Naive thymus-derived CD8-positive, alpha-beta T cell (primary cell): ENCODE measurements at regions not wholly inside any gene's neighbourhood (a gene's known extent, or its start where the extent isn't known, plus 50 kb on each side); places are given as distances from the start of the nearest gene placed in this dataset.

Experiments used
- ATAC-seq, 2 donors: fragments of 150-1000 bp; cut with Tn5 transposase in 1 of 2; sonication (Bioruptor Pico), chemical (Tn5 transposase) in 1 of 2; 1 replicate in 1 of 2; 2 replicates in 1 of 2; pipeline ENCODE4 v1.10.0; 2021; ENCODE audit warnings: mild to moderate bottlenecking in 2 of 2, moderate library complexity in 2 of 2
- POLR2A ChIA-PET: fragments of 350-600 bp; sonication (Branson Sonifier 250); formaldehyde crosslinking; loops from one replicate; lab custom pipeline; 2021; ENCODE audit warnings: antibody characterized with exemption; lab: Charles Lee
- DNase-seq, 10 donors: peaks; one replicate each; pipeline versions ENCODE4 v3.0.0 to v3.0.0-alpha.2; 2020 to 2022
- H3K27ac Mint-ChIP-seq, 10 donors: one replicate each; pipeline ENCODE4 v1.8.0; 2020 to 2022; ENCODE audit warnings: mild to moderate bottlenecking in 10 of 10, mixed read lengths in 10 of 10, moderate library complexity in 4 of 10, inconsistent platforms in 1 of 10
- H3K27me3 Mint-ChIP-seq, 5 donors: one replicate each; pipeline ENCODE4 v1.8.0; 2021 to 2022; ENCODE audit warnings: mixed read lengths in 5 of 5
- H3K36me3 Mint-ChIP-seq, 3 donors: one replicate each; pipeline ENCODE4 v1.8.0; 2020 to 2022; ENCODE audit warnings: mixed read lengths in 3 of 3, mild to moderate bottlenecking in 2 of 3, inconsistent platforms in 1 of 3
- H3K4me1 Mint-ChIP-seq, 4 donors: one replicate each; pipeline ENCODE4 v1.8.0; 2021 to 2022; ENCODE audit warnings: mixed read lengths in 4 of 4
- H3K4me3 Mint-ChIP-seq, 10 donors: one replicate each; pipeline ENCODE4 v1.8.0; 2020 to 2022; ENCODE audit warnings: mild to moderate bottlenecking in 10 of 10, mixed read lengths in 10 of 10, moderate library complexity in 6 of 10, inconsistent platforms in 1 of 10
- H3K9me3 Mint-ChIP-seq, 9 donors: one replicate each; pipeline ENCODE4 v1.8.0; 2020 to 2022; ENCODE audit warnings: mixed read lengths in 9 of 9, mild to moderate bottlenecking in 3 of 9, inconsistent platforms in 1 of 9, moderate library complexity in 1 of 9

DNA sequence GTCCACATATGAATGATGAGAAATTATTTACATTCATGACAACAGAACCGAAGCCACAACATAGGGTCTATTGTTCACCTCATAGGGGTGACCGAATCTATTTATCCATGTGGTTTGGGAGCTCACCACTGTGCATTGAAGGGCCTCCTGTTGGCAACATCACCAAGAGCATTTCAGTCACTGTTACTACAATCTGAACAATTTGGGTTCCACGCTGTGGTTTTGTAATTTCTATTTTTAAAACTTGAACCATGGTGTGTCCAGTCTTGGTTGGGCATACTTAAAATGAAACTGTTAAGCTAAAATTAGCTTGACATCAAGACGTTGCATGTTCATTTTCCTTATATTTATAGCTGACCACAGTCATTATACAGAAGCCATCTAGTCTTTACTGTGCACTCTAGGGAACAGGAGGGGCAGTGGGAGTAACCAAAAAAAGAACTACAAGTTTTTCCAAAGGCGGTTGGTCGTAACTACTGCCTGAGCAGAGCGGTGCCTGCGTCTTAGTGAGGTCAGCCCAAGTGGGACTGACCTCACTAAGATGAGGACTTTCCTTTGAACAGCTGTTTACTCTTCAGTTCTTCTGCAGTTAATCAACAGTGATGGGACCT is 192.1 kb downstream of the SPRY1 start:
- Mint-ChIP-seq H3K4me3 (no peak overlapping the region), H3K4me1 (peaks cover 0 to 14% (median 0%) of the 10 kb centered on the region in 4 donors), H3K9me3 (no peaks in the 10 kb centered on the region), H3K36me3 (no peaks in the 10 kb centered on the region), H3K27ac (no peak overlapping the region), H3K27me3 (no peaks in the 10 kb centered on the region)
- DNase-seq (no peak), ATAC-seq (no peak)
- POLR2A ChIA-PET: no interaction called here

DNA sequence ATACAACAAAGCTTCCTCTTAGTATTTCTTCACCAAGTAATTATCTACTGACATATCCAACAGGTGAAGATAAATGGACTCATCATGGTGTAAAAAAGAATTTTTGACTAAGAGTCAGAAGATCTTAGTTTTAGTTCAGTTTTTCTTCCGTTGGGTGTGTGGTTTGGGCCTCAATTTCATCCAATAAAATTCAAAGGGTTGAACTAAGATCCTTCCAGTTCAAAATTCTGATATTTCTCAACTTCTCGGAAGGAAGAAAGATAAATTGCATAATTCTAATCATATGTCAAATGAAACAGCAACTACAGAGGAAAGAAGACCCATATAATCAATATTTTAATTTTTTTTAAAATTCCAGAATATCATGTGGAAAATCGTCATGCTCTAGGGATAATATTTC is 192.7 kb downstream of the SPRY1 start:
- ATAC-seq: no peak
- H3K36me3 Mint-ChIP-seq: no peaks in the 10 kb centered on the region
- POLR2A ChIA-PET: no interaction called here

DNA sequence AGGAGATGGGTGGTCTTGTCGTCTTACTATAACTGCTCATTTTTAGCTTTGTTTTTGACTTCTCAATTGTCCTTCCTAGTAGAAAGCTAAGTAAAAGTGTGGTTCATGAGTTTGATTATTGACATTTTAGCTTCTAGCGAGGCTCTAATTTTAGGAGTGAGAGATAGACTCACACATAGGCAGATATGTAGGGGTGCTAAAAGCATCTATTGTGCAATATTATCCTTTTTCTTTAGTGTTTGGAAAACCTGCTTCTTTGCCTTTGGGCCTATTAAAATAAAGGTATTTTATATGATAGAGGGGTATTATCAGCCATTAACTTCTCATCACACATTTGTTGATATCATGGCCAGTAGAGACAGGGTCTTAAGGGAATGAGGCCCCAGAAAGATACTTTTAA is 195.3 kb downstream of the SPRY1 start:
- Mint-ChIP-seq H3K27ac (no peak overlapping the region), H3K4me1 (peaks cover 0 to 14% (median 0%) of the 10 kb centered on the region in 4 donors), H3K9me3 (no peaks in the 10 kb centered on the region), H3K36me3 (no peaks in the 10 kb centered on the region), H3K27me3 (no peaks in the 10 kb centered on the region), H3K4me3 (no peak overlapping the region)
- POLR2A ChIA-PET: no interaction called here
- no peak for DNase-seq
- no peak for ATAC-seq

More for the DNA sequence above, 192.7 kb downstream of the SPRY1 start:
- peaks cover 0 to 14% (median 0%) of the 10 kb centered on the region in 4 donors for H3K4me1 Mint-ChIP-seq
- DNase-seq: no peak
- no peak overlapping the region for H3K27ac Mint-ChIP-seq
- H3K27me3 Mint-ChIP-seq: no peaks in the 10 kb centered on the region
- no peak overlapping the region for H3K4me3 Mint-ChIP-seq
- no peaks in the 10 kb centered on the region for H3K9me3 Mint-ChIP-seq

DNA sequence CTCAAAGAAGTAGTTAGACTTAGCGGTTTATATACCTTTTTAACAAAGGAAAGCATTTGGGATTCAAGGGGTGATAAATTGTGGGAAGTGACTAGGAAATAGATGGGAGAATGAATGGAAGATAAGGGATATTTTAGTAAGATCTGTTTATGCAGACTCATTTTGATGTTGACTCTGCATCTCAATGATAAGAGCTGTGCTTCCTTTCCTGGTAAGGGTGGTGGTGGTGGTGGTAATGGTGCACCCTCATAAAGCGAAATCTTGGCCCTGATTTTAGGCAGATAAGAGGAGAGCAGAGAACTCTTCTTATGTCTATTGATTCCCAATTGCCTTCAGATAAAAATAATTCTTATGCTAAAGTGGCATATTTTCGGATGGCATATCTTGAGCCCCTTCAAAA is 197.1 kb downstream of the SPRY1 start:
- no peak overlapping the region for H3K4me3 Mint-ChIP-seq
- no peaks in the 10 kb centered on the region for H3K9me3 Mint-ChIP-seq
- no peaks in the 10 kb centered on the region for H3K36me3 Mint-ChIP-seq
- DNase-seq: no peak
- no peaks in the 10 kb centered on the region for H3K27me3 Mint-ChIP-seq
- POLR2A ChIA-PET: no interaction called here
- no peak for ATAC-seq
- peak overlapping the region in 1 of 10 donors; percentile 61 for H3K27ac Mint-ChIP-seq
- peaks cover under 1 to 14% (median 10%) of the 10 kb centered on the region in 4 donors for H3K4me1 Mint-ChIP-seq

DNA sequence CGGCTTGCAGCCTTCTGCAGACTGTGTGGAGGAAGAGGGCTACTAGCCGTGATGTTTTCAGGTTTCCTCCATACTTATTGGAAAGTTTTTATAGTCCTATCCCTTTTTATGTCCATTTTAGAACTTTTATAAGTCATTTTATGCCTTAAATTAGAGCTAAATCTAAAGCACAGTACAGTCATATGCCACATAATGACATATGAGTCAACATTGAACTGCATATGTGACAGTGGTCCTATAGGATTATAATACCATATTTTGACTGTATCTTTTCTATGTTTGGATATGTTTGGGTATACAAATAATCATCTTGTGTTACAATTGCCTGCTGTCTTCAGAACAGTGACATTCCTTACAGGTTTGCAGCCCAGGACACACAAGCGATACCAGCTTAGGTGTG is 200.2 kb downstream of the SPRY1 start:
- no peak for ATAC-seq
- Mint-ChIP-seq H3K9me3 (peaks cover 0 to 3% (median 0%) of the 10 kb centered on the region in 9 donors), H3K36me3 (no peaks in the 10 kb centered on the region), H3K27ac (peak overlapping the region in 1 of 10 donors; percentile 32), H3K4me3 (no peak overlapping the region), H3K4me1 (peaks cover 20 to 45% (median 31%) of the 10 kb centered on the region in 4 donors), H3K27me3 (no peaks in the 10 kb centered on the region)
- POLR2A ChIA-PET: no interaction called here
- DNase-seq: no peak

DNA sequence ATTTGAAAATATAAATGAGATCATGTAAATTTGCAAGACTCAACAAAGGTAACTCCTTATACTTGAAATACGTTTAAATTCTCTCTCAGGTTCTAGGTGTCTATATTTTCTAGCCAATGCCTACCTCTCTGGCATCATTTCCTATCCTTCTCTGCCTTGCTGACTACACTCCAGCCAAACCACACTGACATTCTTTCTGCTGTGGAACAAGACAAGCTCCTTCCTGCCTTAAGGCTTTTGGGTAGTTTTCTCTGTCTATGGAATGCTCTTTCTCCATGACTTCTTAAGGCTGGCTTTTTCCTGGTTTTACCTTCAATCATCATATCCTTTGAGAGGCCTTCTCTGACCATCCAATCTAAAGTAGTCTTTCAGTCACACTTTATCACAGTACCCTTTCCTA is 201.0 kb downstream of the SPRY1 start:
- Mint-ChIP-seq H3K4me1 (peaks cover 26 to 53% (median 36%) of the 10 kb centered on the region in 4 donors), H3K27me3 (no peaks in the 10 kb centered on the region), H3K9me3 (peaks cover 0 to 3% (median 0%) of the 10 kb centered on the region in 9 donors), H3K36me3 (no peaks in the 10 kb centered on the region), H3K4me3 (no peak overlapping the region), H3K27ac (peak overlapping the region in 3 of 10 donors; percentile 2 to 75 (median 32))
- ATAC-seq (no peak), DNase-seq (no peak)
- POLR2A ChIA-PET: no interaction called here

DNA sequence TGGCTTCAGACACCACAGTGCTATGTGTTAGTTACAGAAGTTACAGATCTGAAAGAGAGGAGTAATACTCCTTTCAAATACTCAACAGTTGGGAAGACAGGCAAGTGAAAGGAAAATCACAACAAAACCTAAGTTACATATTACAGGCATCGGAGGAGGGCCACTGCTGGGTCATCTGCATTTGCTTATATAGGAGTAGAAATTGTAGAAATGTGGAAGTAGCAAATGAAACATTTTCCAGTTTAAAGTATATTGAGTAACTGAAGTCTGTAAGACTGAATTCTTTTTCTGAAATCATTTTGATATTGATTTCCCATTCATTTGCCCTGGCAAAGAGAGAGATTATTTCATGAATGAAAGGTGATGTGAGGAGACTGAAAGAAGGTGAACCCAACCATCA is 201.7 kb downstream of the SPRY1 start:
- Mint-ChIP-seq H3K36me3 (no peaks in the 10 kb centered on the region), H3K27ac (peak overlapping the region in 6 of 10 donors; percentile 27 to 75 (median 58)), H3K4me3 (no peak overlapping the region), H3K4me1 (peaks cover 30 to 60% (median 43%) of the 10 kb centered on the region in 4 donors), H3K9me3 (peaks cover 0 to 3% (median 0%) of the 10 kb centered on the region in 9 donors), H3K27me3 (no peaks in the 10 kb centered on the region)
- POLR2A ChIA-PET: no interaction called here
- DNase-seq (no peak), ATAC-seq (no peak)

DNA sequence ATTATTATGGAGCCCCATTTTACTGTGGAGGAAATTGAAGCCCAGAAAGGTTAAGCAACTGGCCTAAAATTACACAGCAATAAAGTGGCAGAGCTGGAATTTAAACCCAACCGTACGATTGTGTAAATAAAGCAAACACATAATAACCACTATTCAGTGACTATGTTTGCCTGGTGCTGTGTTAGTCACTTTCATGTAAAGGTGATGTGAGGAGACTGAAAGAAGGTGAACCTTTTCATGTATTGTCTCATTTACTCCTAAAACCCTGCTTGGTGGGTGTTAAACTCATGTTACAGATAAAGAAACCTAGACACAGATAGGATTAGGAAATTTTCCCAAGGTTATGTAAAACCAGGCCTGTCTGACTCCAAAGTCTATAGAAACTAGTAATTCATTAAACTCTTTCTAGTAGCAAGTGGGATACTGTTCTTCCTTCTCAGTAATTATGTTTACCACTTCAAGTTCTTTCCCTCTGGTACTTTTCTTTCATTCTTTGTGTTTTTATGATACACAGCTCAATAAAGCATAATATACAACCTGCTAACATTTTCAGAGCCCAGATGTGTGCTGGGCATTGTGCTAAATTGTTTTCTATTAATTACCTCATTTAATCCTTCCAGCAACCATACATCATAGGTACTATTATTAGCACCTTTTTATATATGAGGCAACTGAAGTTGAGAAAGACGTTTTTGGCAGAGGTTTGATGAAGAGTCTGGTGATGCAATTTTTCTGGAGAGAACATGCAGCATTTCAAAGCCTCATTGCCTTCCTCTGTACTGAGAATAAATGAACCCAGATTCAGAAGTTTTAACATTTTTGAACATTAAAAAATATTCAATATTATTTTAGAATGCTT is 202.7 kb downstream of the SPRY1 start:
- H3K4me3 Mint-ChIP-seq: peak overlapping the region in 3 of 10 donors; percentile 0 to 53 (median 15)

DNA sequence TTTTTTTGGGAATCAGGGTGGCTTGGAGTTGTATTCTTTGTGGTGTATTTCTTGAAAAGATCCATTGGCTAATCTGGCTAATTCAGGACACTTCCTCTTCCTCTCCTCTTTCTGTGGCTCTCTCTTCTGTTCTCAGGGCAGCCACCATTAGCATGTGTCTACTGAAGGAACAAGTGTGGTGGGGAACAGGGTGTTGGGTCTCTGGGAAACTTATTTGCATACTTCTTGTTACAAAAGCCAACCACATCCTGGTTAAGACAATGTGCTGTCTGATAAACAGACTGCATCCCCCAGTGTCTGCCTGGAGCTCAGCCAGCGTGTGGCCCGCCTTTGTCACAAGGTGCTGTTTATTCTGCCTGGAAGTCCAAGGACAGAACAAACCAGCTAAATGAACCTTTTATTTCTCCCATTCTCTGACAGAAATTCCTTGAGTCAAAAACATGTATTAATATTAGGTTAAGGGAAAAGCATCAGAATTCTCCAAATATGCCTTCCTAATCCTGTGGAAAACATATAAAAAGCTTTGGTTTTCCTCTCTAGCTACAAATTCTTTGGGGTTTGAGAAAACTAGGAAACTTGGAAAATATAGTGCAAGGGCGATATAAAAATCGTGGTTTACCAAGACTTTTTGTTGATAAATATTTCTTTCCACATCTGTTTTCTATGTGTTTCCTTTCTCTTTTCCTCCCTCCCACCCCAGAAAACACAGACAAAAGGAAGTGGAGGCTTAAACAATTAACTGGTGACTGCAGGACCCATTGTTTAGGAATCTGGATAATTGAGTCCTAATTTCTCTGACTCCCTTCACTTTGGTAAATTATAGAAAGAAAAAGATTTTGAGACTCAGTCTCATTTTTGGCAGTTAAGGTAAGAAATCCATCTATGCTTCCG is 203.6 kb downstream of the SPRY1 start:
- Mint-ChIP-seq H3K27me3 (no peaks in the 10 kb centered on the region), H3K4me1 (peaks cover 30 to 61% (median 48%) of the 10 kb centered on the region in 4 donors), H3K4me3 (peak overlapping the region in 9 of 10 donors; percentile 40 to 78 (median 58)), H3K9me3 (peaks cover 0 to 3% (median 0%) of the 10 kb centered on the region in 9 donors), H3K36me3 (no peaks in the 10 kb centered on the region), H3K27ac (peak overlapping the region; percentile 71 to 96 (median 90))
- POLR2A ChIA-PET: interaction anchor here (0.6 to 1.4 kb wide), 3 partner anchors 21 to 203 kb away, joined by 3 to 4 read pairs (median 3); partner anchors contain the start of gene SPRY1
- peak; percentile 98 to 99 for ATAC-seq
- DNase-seq: peak; percentile 41 to 88 (median 62)

More for the DNA sequence above, 202.7 kb downstream of the SPRY1 start:
- H3K27me3 Mint-ChIP-seq: no peaks in the 10 kb centered on the region
- no peaks in the 10 kb centered on the region for H3K36me3 Mint-ChIP-seq
- DNase-seq (no peak), ATAC-seq (peak; percentile 5 to 20)
- H3K4me1 Mint-ChIP-seq: peaks cover 30 to 61% (median 48%) of the 10 kb centered on the region in 4 donors
- peaks cover 0 to 3% (median 0%) of the 10 kb centered on the region in 9 donors for H3K9me3 Mint-ChIP-seq
- H3K27ac Mint-ChIP-seq: peak overlapping the region in 9 of 10 donors; percentile 71 to 96 (median 89)
- POLR2A ChIA-PET: interaction anchor here (1.1 kb wide), 1 partner anchor 22 kb away, joined by 4 read pairs; no protein-coding TSS in a partner anchor

DNA sequence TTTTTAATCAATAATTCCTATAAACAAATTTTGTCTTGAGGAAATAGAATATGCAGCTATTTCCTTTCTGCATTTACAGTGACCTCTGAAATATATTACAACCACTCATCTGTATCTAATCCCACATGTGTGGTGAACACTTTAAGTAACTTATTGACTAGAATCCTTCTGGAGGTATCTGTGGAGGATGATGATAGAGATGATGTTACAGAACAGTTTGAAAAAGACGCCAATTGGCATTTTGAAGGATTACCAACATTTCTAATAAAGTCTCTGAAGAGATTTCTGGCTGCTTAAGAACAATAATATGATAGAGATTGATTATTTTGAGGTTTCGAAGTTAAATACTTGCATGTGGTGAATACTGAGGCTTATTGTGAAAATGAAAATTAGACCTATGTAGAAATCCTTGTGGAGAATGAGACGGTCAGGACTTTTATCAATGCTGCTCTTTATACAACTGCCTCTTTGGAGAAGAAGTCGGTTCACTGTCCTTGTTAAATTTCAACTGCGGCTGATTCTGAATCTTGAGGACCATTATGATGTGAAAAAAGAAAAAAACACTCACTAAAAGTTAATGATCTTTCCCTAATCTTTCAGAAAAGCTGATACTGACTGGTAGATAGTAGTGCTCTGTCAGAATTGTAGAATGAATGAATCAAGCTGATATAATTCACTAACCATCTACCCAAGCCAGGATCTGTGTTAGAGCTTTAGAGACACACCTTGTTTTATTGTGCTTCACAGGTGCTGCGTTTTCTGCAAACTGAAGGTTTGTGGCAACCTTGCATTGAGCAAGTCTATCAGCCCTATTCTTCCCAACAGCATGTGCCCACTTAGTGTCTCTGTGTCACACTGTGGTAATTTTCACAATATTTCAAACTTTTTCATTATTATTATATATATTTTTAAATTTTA is 204.7 kb downstream of the SPRY1 start:
- Mint-ChIP-seq H3K4me3 (no peak overlapping the region), H3K4me1 (peaks cover 32 to 63% (median 52%) of the 10 kb centered on the region in 4 donors), H3K27ac (peak overlapping the region in 9 of 10 donors; percentile 79 to 96 (median 89)), H3K36me3 (no peaks in the 10 kb centered on the region), H3K9me3 (peaks cover 0 to 3% (median 0%) of the 10 kb centered on the region in 9 donors), H3K27me3 (no peaks in the 10 kb centered on the region)
- ATAC-seq: no peak
- no peak for DNase-seq
- POLR2A ChIA-PET: interaction anchor here (1.4 kb wide), 1 partner anchor 204 kb away, joined by 3 read pairs; the partner anchor contains the start of gene SPRY1

DNA sequence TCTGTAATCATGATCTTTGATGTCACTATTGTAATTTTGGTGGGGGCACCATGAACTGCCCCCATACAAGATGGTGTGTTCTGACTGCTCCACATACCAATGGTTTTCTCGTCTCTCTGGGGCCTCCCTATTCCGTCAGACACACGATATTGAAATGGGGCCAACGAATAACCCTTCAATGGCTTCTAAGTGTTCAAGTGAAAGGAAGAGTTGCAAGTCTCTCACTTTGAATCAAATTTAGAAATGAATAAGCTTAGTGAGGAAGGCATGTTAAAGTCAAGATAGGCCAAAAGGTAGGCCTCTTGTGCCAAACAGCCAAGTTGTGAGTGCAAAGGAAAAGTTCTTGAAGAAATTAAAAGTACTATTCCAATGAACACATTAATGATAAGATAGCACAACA is 205.4 kb downstream of the SPRY1 start:
- Mint-ChIP-seq H3K27ac (peak overlapping the region in 6 of 10 donors; percentile 1 to 88 (median 82)), H3K27me3 (no peaks in the 10 kb centered on the region), H3K4me1 (peaks cover 37 to 71% (median 60%) of the 10 kb centered on the region in 4 donors), H3K4me3 (no peak overlapping the region), H3K36me3 (no peaks in the 10 kb centered on the region), H3K9me3 (peaks cover 0 to 3% (median 0%) of the 10 kb centered on the region in 9 donors)
- no peak for ATAC-seq
- POLR2A ChIA-PET: interaction anchor here (0.6 to 1.0 kb wide), 2 partner anchors 15 to 149 kb away, joined by 3 read pairs; no protein-coding TSS in a partner anchor
- no peak for DNase-seq
